Spleen (tissue), 7 donors: ENCODE measurements at regions not wholly inside any gene's neighbourhood (a gene's known extent, or its start where the extent isn't known, plus 50 kb on each side); places are given as distances from the start of the nearest gene placed in this dataset.

Source experiments
- CTCF ChIP-seq, 11 experiments: fragments of 200-600 bp in 7 of 11; fragments of 450-650 bp in 4 of 11; sonication (generic) in 4 of 11; IDR thresholded peaks in 8 of 11; conservative IDR thresholded peaks in 3 of 11; 1 replicate in 7 of 11; 2 replicates in 4 of 11; pipeline versions ENCODE4 v1.4.0 to v1.8.0; 2016 to 2021; ENCODE audit warnings: antibody characterized with exemption in 11 of 11, inconsistent platforms in 4 of 11, mild to moderate bottlenecking in 1 of 11
- POLR2A ChIP-seq, 3 donors: fragments of 450-650 bp; IDR thresholded peaks; one replicate each; pipeline ENCODE4 v1.5.1; 2017; ENCODE audit warnings: antibody characterized with exemption in 3 of 3, mild to moderate bottlenecking in 1 of 3
- POLR2AphosphoS5 ChIP-seq, 3 donors: sonication (generic); formaldehyde crosslinking; IDR thresholded peaks; one replicate each; pipeline ENCODE4 v1.5.1; 2017; ENCODE audit warnings: antibody characterized with exemption in 3 of 3
- donor health status: DM: no; HTN: no; CAD: no; lungs with moderate emphysema.
- donor health status: DM: no; HTN: no; CAD: no.
- donor health status: DM: no; HTN: no; CAD: no.

- TF ChIP-seq CTCF (IDR thresholded peaks at IDR 0.05 in 8 of 11, conservative IDR thresholded peaks at IDR 0.05 in 3 of 11) (no peak), POLR2A (IDR thresholded peaks at IDR 0.05) (no peak), POLR2AphosphoS5 (IDR thresholded peaks at IDR 0.05) (no peak)
Observed at GRCh38 chr12:43008953-43009845, 419.7 kb upstream of the PRICKLE1 start.
